GM12892 (cell line): ENCODE measurements at regions not wholly inside any gene's neighbourhood (a gene's known extent, or its start where the extent isn't known, plus 50 kb on each side); places are given as distances from the start of the nearest gene placed in this dataset.

Experiments
- POLR2A ChIP-seq: IDR thresholded peaks from 2 replicates; pipeline ENCODE4 v1.6.1; 2011; ENCODE audit warnings: low read depth, low read length, control low read depth
- POLR2AphosphoS5 ChIP-seq: IDR thresholded peaks from 2 replicates; pipeline ENCODE4 v1.6.1; 2011; ENCODE audit warnings: low read depth, low read length, control low read depth

- TF ChIP-seq POLR2AphosphoS5 = no peak
- no peak for TF ChIP-seq POLR2A
Observed at GRCh38 chr12:78556651-78557050, 307.9 kb upstream of the SYT1 start.
